ENCODE measurements at regions not wholly inside any gene's neighbourhood (a gene's known extent, or its start where the extent isn't known, plus 50 kb on each side); places are given as distances from the start of the nearest gene placed in this dataset.

- H3K4me3 ChIP-seq (ENCODE audit: low read length): no peak overlapping the region
- DNase-seq (ENCODE audit: low read depth): no peak
- TF ChIP-seq, protein P1, sequence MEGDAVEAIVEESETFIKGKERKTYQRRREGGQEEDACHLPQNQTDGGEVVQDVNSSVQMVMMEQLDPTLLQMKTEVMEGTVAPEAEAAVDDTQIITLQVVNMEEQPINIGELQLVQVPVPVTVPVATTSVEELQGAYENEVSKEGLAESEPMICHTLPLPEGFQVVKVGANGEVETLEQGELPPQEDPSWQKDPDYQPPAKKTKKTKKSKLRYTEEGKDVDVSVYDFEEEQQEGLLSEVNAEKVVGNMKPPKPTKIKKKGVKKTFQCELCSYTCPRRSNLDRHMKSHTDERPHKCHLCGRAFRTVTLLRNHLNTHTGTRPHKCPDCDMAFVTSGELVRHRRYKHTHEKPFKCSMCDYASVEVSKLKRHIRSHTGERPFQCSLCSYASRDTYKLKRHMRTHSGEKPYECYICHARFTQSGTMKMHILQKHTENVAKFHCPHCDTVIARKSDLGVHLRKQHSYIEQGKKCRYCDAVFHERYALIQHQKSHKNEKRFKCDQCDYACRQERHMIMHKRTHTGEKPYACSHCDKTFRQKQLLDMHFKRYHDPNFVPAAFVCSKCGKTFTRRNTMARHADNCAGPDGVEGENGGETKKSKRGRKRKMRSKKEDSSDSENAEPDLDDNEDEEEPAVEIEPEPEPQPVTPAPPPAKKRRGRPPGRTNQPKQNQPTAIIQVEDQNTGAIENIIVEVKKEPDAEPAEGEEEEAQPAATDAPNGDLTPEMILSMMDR (conservative IDR thresholded peaks at IDR 0.05; ENCODE audit: low read depth, low read length): no peak
These were observed 462.2 kb upstream of the NRP1 start for GRCh38 chr10:33796680-33797079.

- H3K4me3 ChIP-seq (ENCODE audit: low read length): no peak overlapping the region
- DNase-seq (ENCODE audit: low read depth): no peak
- TF ChIP-seq, protein P1 (conservative IDR thresholded peaks at IDR 0.05; ENCODE audit: low read depth, low read length): no peak
These were observed 461.1 kb upstream of the NRP1 start for GRCh38 chr10:33795529-33795928.

DNA sequence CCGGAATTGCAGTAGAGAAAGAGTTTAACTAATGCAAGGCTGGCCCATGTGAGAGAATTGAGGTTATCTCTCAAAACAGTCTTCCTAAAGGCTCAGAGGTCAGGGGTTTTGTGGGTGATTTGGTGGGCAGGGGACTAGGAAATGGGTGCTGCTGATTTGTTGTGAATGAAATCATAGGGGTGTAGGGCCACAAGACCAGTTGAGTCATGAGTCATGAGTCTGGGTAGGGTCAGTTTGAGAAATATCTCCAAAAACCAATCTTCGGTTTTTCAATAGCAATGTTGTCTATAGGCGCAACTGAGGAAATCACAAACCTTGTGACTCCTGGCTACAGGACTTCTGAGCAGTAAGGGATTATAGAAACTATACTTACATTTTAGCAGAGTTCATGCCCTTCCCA, 460.0 kb upstream of the NRP1 start:
- TF ChIP-seq, protein P1 (conservative IDR thresholded peaks at IDR 0.05; ENCODE audit: low read depth, low read length): no peak
- no peak for DNase-seq (ENCODE audit: low read depth)
- H3K4me3 ChIP-seq (ENCODE audit: low read length): no peak overlapping the region

DNA sequence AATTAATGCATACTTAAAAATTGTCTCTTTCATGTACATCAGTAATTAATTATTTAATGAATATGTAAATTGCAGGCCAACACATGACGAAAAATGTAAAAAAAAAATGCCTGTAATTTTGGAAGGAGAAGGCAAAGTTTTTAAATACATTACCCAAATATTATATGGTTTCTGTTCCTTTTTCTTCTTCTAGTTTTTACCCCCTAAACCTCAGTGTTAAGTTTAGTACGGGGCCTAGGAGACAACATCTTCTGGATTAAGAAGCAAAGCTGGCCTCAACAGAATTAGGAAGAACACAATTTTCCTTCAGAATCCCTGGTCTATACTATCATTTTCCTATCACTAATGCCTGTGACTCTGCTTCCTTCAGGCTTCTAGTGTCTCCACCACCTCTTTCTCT, 459.3 kb upstream of the NRP1 start:
- no peak overlapping the region for H3K4me3 ChIP-seq (ENCODE audit: low read length)
- no peak for DNase-seq (ENCODE audit: low read depth)
- TF ChIP-seq, protein P1 (conservative IDR thresholded peaks at IDR 0.05; ENCODE audit: low read depth, low read length): no peak

- TF ChIP-seq, protein P1 (conservative IDR thresholded peaks at IDR 0.05; ENCODE audit: low read depth, low read length): no peak
- no peak overlapping the region for H3K4me3 ChIP-seq (ENCODE audit: low read length)
- DNase-seq (ENCODE audit: low read depth): no peak
These were observed 456.8 kb upstream of the NRP1 start for GRCh38 chr10:33791272-33791660.

GRCh38 chr10:33790521-33791271, 456.2 kb upstream of the NRP1 start:
- no peak for DNase-seq (ENCODE audit: low read depth)
- TF ChIP-seq, protein P1 (conservative IDR thresholded peaks at IDR 0.05; ENCODE audit: low read depth, low read length): no peak
- H3K4me3 ChIP-seq (ENCODE audit: low read length): no peak overlapping the region

GRCh38 chr10:33783557-33783956, 449.1 kb upstream of the NRP1 start:
- TF ChIP-seq, protein P1 (conservative IDR thresholded peaks at IDR 0.05; ENCODE audit: low read depth, low read length): no peak
- no peak overlapping the region for H3K4me3 ChIP-seq (ENCODE audit: low read length)
- no peak for DNase-seq (ENCODE audit: low read depth)
